Natural killer cell (primary cell): ENCODE measurements at regions not wholly inside any gene's neighbourhood (a gene's known extent, or its start where the extent isn't known, plus 50 kb on each side); places are given as distances from the start of the nearest gene placed in this dataset.

ENCODE experiments used
- ATAC-seq, 3 donors: fragments of 150-1000 bp in 2 of 3; fragments of 200-7000 bp in 1 of 3; cut with Tn5 transposase; 1 replicate in 1 of 3; 2 replicates in 2 of 3; pipeline ENCODE4 v1.10.0; 2021; ENCODE audit warnings: mild to moderate bottlenecking in 2 of 3, moderate library complexity in 2 of 3
- DNase-seq, 2 donors: peaks; one replicate each; pipeline versions ENCODE4 v3.0.0 to v3.0.0-alpha.2; 2013 to 2021; ENCODE audit warnings: mixed read lengths in 1 of 2
- H3K27ac ChIP-seq: one replicate; pipeline ENCODE4 v1.5.1; 2013; ENCODE audit warnings: mild to moderate bottlenecking, low read length
- H3K27me3 ChIP-seq: one replicate; pipeline ENCODE4 v1.6.1; 2013; ENCODE audit warnings: low read length; ENCODE audit not compliant: control insufficient read depth, insufficient read depth
- H3K36me3 ChIP-seq: one replicate; pipeline ENCODE4 v1.6.1; 2013; ENCODE audit warnings: low read length; ENCODE audit not compliant: control insufficient read depth, insufficient read depth
- H3K4me1 ChIP-seq: one replicate; pipeline ENCODE4 v1.6.1; 2013; ENCODE audit warnings: low read length; ENCODE audit not compliant: control insufficient read depth, insufficient read depth
- H3K4me3 ChIP-seq: one replicate; pipeline ENCODE4 v1.5.1; 2013; ENCODE audit warnings: low read length
- H3K9me3 ChIP-seq: one replicate; pipeline ENCODE4 v1.6.1; 2013; ENCODE audit warnings: low read length; ENCODE audit not compliant: control insufficient read depth, insufficient read depth
- H3K27ac Mint-ChIP-seq, 2 donors: one replicate each; pipeline ENCODE4 v1.8.0; 2022; ENCODE audit warnings: mild to moderate bottlenecking in 2 of 2, mixed read lengths in 2 of 2, moderate library complexity in 1 of 2
- H3K27me3 Mint-ChIP-seq, 2 donors: one replicate each; pipeline ENCODE4 v1.8.0; 2022; ENCODE audit warnings: low read depth in 2 of 2, mixed read lengths in 2 of 2
- H3K36me3 Mint-ChIP-seq: one replicate; pipeline ENCODE4 v1.8.0; 2022; ENCODE audit warnings: mixed read lengths
- H3K4me1 Mint-ChIP-seq, 2 donors: one replicate each; pipeline ENCODE4 v1.8.0; 2022; ENCODE audit warnings: mixed read lengths in 2 of 2
- H3K4me3 Mint-ChIP-seq: one replicate; pipeline ENCODE4 v1.8.0; 2022; ENCODE audit warnings: mild to moderate bottlenecking, moderate library complexity, mixed read lengths
- H3K9me3 Mint-ChIP-seq, 2 donors: one replicate each; pipeline ENCODE4 v1.8.0; 2022; ENCODE audit warnings: mixed read lengths in 2 of 2
- CTCF ChIP-seq: fragments of 200-600 bp; IDR thresholded peaks from one replicate; pipeline ENCODE4 v1.8.0; 2022; ENCODE audit warnings: antibody characterized with exemption
- WGBS: methylation state at CpG from one replicate; pipeline ENCODE4 v1.1.7; 2013; ENCODE audit warnings: missing lambda C conversion rate; ENCODE audit not compliant: insufficient coverage; 5-methylcytosine and 5-hydroxymethylcytosine counted together
- intact Hi-C: fragments of 100-400 bp; cut with micrococcal nuclease; formaldehyde crosslinking; loops from one replicate; pipeline ENCODE4 v1.14.2; 2022

- no peaks in the 10 kb centered on the region for H3K9me3 ChIP-seq
- H3K27me3 Mint-ChIP-seq: peaks cover 0 to 2% of the 10 kb centered on the region in 2 donors
- H3K27me3 ChIP-seq: no peaks in the 10 kb centered on the region
- WGBS: 97% methylated on average over 10 of the region's 10 CpGs
- DNase-seq (no peak), ATAC-seq (no peak)
- no peak overlapping the region for H3K4me3 ChIP-seq
- intact Hi-C loops: no loop called here
- H3K27ac Mint-ChIP-seq: no peak overlapping the region
- H3K27ac ChIP-seq: no peak overlapping the region
- no peak overlapping the region for H3K4me3 Mint-ChIP-seq
- H3K9me3 Mint-ChIP-seq: no peaks in the 10 kb centered on the region
- H3K36me3 ChIP-seq: no peaks in the 10 kb centered on the region
- H3K36me3 Mint-ChIP-seq: no peaks in the 10 kb centered on the region
- H3K4me1 Mint-ChIP-seq: peaks cover 0 to 8% of the 10 kb centered on the region in 2 donors
- no peaks in the 10 kb centered on the region for H3K4me1 ChIP-seq
- no peak for TF ChIP-seq CTCF
Measured at GRCh38 chr10:11392776-11393175, 218.7 kb downstream of the USP6NL start.

- no peak for DNase-seq
- Histone ChIP-seq H3K27ac (no peak overlapping the region), H3K4me1 (no peaks in the 10 kb centered on the region), H3K36me3 (no peaks in the 10 kb centered on the region), H3K27me3 (no peaks in the 10 kb centered on the region), H3K9me3 (no peaks in the 10 kb centered on the region), H3K4me3 (no peak overlapping the region)
- Mint-ChIP-seq H3K4me1 (peaks cover 0 to 8% of the 10 kb centered on the region in 2 donors), H3K4me3 (no peak overlapping the region), H3K27ac (no peak overlapping the region), H3K9me3 (no peaks in the 10 kb centered on the region), H3K27me3 (peaks cover 0 to 2% of the 10 kb centered on the region in 2 donors), H3K36me3 (no peaks in the 10 kb centered on the region)
- TF ChIP-seq CTCF: no peak
- 88% methylated on average over 9 of the region's 9 CpGs for WGBS
- intact Hi-C loops: no loop called here
- ATAC-seq: no peak
Measured at GRCh38 chr10:11388996-11389395, 222.5 kb downstream of the USP6NL start.

DNA sequence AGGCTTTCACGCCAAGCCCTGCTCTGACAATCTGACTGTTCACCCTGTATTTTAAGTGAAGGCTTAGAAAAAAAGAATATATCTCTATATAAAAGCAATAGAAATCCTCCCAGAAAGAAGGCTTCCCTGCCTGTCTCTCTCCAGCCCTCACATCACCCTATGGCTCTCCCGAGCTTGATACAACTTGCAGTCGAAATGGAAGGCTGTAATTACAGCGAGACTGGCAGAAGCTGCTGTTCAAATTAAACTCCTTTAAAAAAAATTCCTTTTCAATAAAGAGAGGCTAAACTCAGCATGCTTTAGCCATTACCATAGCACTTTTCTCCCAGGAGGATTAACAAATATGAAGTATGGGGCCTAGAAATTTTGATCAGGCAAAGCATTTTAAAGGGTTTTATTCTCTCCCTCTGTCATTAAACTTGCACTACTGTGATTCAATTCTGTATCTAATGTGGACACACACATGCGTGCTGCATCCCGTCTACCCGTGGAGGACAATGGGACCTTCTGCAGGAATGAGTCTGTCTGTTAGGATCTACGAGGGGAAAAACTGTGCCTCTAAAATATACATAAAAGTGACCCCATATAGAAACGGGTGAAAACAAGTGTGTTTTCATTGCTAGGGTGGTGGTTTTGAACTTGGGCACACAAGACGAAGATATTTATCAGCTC is 223.8 kb downstream of the USP6NL start:
- no peak for DNase-seq
- no peak for ATAC-seq
- Mint-ChIP-seq H3K9me3 (no peaks in the 10 kb centered on the region), H3K36me3 (no peaks in the 10 kb centered on the region), H3K27me3 (no peaks in the 10 kb centered on the region), H3K27ac (no peak overlapping the region), H3K4me1 (peaks cover 0 to under 1% of the 10 kb centered on the region in 2 donors), H3K4me3 (no peak overlapping the region)
- WGBS: 89% methylated on average over 9 of the region's 10 CpGs
- Histone ChIP-seq H3K4me3 (no peak overlapping the region), H3K9me3 (no peaks in the 10 kb centered on the region), H3K27me3 (no peaks in the 10 kb centered on the region), H3K4me1 (no peaks in the 10 kb centered on the region), H3K27ac (no peak overlapping the region), H3K36me3 (no peaks in the 10 kb centered on the region)
- intact Hi-C loops: no loop called here
- no peak for TF ChIP-seq CTCF

DNA sequence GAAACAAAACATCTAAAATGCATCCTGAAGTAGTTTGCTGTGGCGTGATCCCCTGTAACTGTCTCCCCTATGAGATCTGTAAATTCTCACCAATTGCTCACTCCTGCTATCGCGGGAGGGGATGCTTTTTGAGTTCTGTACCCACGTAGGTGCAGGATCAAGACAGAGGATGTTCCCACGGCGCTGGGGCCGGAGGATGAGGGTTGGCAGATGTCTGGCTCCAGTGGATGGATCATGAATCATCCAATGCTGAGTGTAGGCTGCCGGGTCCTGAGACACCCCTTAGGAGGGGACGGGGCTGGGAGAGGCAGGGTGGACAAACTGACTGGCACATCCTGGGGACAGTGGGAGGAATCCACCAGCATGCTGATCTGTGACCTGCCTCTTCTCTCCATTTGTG is 224.4 kb downstream of the USP6NL start:
- Histone ChIP-seq H3K27me3 (no peaks in the 10 kb centered on the region), H3K4me1 (no peaks in the 10 kb centered on the region), H3K9me3 (no peaks in the 10 kb centered on the region), H3K36me3 (no peaks in the 10 kb centered on the region), H3K4me3 (no peak overlapping the region), H3K27ac (no peak overlapping the region)
- H3K4me3 Mint-ChIP-seq: no peak overlapping the region
- no peak for ATAC-seq
- no peaks in the 10 kb centered on the region for H3K36me3 Mint-ChIP-seq
- H3K27ac Mint-ChIP-seq: no peak overlapping the region
- 95% methylated on average over 9 of the region's 9 CpGs for WGBS
- no peaks in the 10 kb centered on the region for H3K4me1 Mint-ChIP-seq
- intact Hi-C loops: no loop called here
- TF ChIP-seq CTCF: no peak
- no peaks in the 10 kb centered on the region for H3K27me3 Mint-ChIP-seq
- H3K9me3 Mint-ChIP-seq: no peaks in the 10 kb centered on the region
- no peak for DNase-seq
